Skeletal muscle tissue (tissue), 3 donors: ENCODE measurements at regions not wholly inside any gene's neighbourhood (a gene's known extent, or its start where the extent isn't known, plus 50 kb on each side); places are given as distances from the start of the nearest gene placed in this dataset.

Experiments
- H3K27ac ChIP-seq: one replicate; pipeline ENCODE4 v1.7.0; 2013; ENCODE audit warnings: mild to moderate bottlenecking, low read depth, low read length, inconsistent platforms
- H3K27me3 ChIP-seq, 3 donors: one replicate each; pipeline ENCODE4 v1.7.0; 2013; ENCODE audit warnings: low read length in 3 of 3; ENCODE audit not compliant: control insufficient read depth in 3 of 3, insufficient read depth in 3 of 3
- H3K36me3 ChIP-seq, 3 donors: one replicate each; pipeline ENCODE4 v1.7.0; 2013; ENCODE audit warnings: low read length in 3 of 3; ENCODE audit not compliant: control insufficient read depth in 3 of 3, insufficient read depth in 3 of 3
- H3K4me1 ChIP-seq, 3 donors: one replicate each; pipeline ENCODE4 v1.7.0; 2013; ENCODE audit warnings: low read length in 3 of 3, mild to moderate bottlenecking in 3 of 3; ENCODE audit not compliant: control insufficient read depth in 3 of 3, insufficient read depth in 3 of 3
- H3K4me3 ChIP-seq, 3 donors: one replicate each; pipeline ENCODE4 v1.7.0; 2013; ENCODE audit warnings: low read length in 3 of 3
- H3K9ac ChIP-seq, 3 donors: one replicate each; pipeline ENCODE4 v1.7.0; 2013; ENCODE audit warnings: low read length in 3 of 3, mild to moderate bottlenecking in 3 of 3, moderate library complexity in 2 of 3, low read depth in 1 of 3
- H3K9me3 ChIP-seq, 3 donors: one replicate each; pipeline ENCODE4 v1.7.0; 2013; ENCODE audit warnings: low read length in 3 of 3; ENCODE audit not compliant: control insufficient read depth in 3 of 3
- donor health status: Osteomylitis.

DNA sequence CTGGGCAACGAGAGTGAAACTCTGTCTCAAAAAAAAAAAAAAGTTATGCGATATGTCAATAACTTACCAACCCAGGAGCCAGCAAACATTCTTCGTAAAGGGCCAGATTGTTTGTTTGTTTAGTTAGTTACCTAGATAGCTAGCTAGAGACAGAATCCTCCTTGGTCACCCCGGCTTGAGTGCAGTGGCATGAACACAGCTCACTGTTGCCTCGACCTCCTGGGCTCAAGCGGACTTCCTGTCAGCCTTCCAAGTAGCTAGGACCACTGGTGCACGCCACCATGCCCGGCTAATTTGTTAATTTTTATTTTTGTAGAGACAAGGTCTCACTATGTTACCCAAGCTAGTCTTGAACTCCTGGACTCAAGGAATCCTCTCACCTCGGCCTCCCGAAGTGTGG, 113.0 kb downstream of the LITAF start:
- Histone ChIP-seq H3K4me1 (no peaks in the 10 kb centered on the region), H3K27ac (no peak overlapping the region), H3K9ac (no peak overlapping the region), H3K9me3 (no peaks in the 10 kb centered on the region), H3K27me3 (no peaks in the 10 kb centered on the region), H3K36me3 (peaks cover 0 to 2% (median 0%) of the 10 kb centered on the region in 3 donors), H3K4me3 (no peak overlapping the region)

DNA sequence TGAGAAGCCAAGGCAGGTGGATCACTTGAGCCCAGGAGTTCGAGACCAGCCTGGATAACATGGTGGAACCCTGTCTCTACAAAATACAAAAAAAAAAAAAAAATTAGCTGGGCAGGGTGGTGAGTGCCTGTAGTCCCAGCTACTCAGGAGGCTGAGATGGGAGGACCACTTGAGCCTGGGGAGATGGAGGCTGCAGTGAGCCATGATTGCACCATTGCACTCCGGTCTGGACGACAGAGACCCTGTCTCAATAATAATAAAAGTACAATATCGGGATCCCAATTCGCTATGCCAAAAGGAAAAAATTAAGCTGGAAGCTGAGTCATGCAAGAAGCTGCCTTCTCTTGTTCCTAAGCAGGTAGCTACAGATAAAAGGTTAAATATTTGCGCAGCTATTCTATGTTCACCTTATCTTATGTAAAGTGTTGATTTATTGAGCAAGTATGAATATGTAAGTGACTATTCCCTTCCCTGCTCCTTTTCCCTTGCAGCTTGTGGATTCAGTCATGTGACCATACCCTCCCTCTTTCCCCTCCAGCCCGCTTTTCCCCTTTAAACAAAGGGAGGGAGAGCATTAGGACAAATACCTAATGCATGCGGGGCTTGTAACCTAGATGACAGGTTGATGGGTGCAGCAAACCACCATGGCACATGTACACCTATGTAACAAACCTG, 112.0 kb downstream of the LITAF start:
- H3K27me3 ChIP-seq, result no peaks in the 10 kb centered on the region
- peaks cover 0 to 2% (median 0%) of the 10 kb centered on the region in 3 donors for H3K36me3 ChIP-seq
- H3K27ac ChIP-seq, result no peak overlapping the region
- H3K4me3 ChIP-seq, result no peak overlapping the region
- no peaks in the 10 kb centered on the region for H3K9me3 ChIP-seq
- no peak overlapping the region for H3K9ac ChIP-seq
- H3K4me1 ChIP-seq, result no peaks in the 10 kb centered on the region

DNA sequence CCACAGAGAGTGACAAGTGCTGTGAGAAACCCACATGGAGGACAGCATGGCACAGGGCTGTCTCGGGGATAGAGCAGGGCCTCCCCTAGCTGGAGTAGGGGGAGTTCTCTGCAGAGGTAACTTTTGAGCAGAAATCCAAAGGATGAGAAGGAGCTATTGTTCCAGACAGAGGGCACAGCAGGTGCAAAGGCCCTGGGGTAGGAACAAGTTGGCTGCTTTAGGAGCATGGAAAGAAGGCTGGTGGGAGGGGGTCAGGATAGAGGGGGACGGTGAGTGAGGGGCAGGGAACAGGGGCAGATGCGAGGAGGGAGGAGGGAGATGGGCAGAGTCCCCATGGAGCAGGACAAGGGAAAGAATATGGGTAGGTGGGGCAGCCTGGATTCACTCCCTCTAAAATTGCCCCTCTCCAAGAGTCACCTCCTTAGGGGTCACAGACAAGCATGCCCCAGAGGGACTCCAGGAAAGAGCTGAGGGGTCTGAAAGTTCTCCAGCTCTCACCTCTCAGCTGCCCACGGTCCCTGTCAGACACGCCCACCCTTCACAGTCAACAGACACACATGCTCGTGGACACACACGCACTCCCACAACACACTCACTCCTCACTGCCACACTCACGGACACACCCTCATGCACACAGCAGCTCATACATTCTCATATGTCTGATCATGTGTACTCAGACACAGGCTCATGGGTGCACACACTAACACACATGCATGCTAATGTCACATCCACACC, 110.7 kb downstream of the LITAF start:
- no peaks in the 10 kb centered on the region for H3K4me1 ChIP-seq
- no peak overlapping the region for H3K4me3 ChIP-seq
- H3K27me3 ChIP-seq, result no peaks in the 10 kb centered on the region
- no peak overlapping the region for H3K9ac ChIP-seq
- no peak overlapping the region for H3K27ac ChIP-seq
- no peaks in the 10 kb centered on the region for H3K9me3 ChIP-seq
- H3K36me3 ChIP-seq, result peaks cover 0 to 2% (median 0%) of the 10 kb centered on the region in 3 donors

DNA sequence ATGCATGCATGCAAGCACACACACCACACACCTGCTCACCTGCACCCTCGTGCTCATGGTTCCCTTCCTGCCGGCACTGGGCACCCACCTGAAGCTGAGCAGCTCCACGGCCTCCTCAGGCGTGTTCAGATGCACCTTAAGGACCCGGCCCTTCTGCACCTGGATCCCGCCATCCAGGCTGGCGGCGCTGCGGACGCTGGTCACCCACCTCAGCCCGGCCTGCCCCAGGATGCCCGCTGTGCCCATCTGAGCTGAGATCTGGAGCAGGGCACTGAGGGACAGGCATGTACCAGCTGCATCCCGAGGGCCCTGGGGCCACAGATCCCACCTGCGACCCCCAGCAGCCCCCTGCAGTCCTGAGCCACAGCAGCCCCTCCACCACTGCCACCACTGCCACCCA, 110.0 kb downstream of the LITAF start:
- H3K4me3 ChIP-seq, result no peak overlapping the region
- no peaks in the 10 kb centered on the region for H3K4me1 ChIP-seq
- no peaks in the 10 kb centered on the region for H3K9me3 ChIP-seq
- H3K27me3 ChIP-seq, result no peaks in the 10 kb centered on the region
- H3K27ac ChIP-seq, result no peak overlapping the region
- H3K36me3 ChIP-seq, result peaks cover 0 to 2% (median 0%) of the 10 kb centered on the region in 3 donors
- H3K9ac ChIP-seq, result no peak overlapping the region

DNA sequence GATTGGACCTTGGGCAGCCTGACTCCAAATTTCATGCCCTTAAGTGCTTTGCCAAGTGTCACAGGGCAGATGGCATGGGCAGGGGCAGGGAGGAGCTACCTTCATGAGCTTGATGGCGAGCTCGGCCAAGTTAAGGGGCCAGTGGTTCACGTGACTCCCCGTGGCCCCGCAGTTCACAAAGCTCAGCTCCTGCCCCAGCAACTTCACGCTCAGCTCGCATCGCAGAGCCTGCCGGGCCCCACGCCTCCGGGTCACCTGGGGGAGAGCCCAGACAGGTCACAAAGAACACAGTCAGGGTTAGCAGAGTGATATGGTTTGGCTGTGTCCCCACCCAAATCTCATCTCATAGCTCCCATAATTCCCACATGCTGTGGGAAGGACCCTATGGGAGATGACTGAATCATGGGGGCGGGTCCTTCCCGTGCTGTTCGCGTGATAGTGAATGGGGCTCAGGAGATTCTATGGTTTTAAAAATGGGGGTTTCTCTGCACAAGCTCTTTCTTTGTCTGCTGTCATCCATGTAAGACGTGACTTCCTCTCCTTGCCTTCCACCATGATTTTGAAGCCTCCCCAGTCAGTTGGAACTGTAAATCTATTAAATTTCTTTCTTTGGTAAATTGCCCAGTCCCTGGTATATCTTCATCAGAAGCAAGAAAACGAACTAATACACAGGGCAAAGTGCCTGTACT, 108.1 kb downstream of the LITAF start:
- H3K27me3 ChIP-seq, result no peaks in the 10 kb centered on the region
- H3K9me3 ChIP-seq, result peaks cover 0 to 4% (median 0%) of the 10 kb centered on the region in 3 donors
- H3K36me3 ChIP-seq, result peaks cover 0 to 2% (median 0%) of the 10 kb centered on the region in 3 donors
- no peak overlapping the region for H3K9ac ChIP-seq
- no peaks in the 10 kb centered on the region for H3K4me1 ChIP-seq
- no peak overlapping the region for H3K27ac ChIP-seq
- H3K4me3 ChIP-seq, result no peak overlapping the region

DNA sequence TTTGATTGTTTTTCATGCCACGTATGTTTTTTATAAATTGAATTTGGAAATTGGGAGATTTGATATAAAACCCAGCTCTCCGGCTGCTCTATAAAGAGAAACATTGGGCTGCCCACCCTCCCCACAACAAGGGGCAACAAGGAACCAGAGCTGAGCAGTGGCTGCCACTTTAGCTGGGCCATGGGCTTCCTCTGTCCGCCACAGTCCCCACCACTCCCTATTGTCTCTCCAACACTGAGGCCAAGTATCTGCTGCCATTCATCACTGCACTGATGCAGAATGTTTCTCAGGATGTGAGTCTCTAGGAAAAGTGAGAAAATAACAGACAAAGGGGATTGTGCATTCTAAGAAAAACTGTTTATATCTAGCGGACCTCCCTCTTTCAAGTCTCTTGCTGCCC, 106.8 kb downstream of the LITAF start:
- Histone ChIP-seq H3K36me3 (peaks cover 0 to 2% (median 0%) of the 10 kb centered on the region in 3 donors), H3K4me1 (no peaks in the 10 kb centered on the region), H3K27me3 (no peaks in the 10 kb centered on the region), H3K9ac (no peak overlapping the region), H3K9me3 (peaks cover 0 to 4% (median 0%) of the 10 kb centered on the region in 3 donors), H3K27ac (no peak overlapping the region), H3K4me3 (no peak overlapping the region)

DNA sequence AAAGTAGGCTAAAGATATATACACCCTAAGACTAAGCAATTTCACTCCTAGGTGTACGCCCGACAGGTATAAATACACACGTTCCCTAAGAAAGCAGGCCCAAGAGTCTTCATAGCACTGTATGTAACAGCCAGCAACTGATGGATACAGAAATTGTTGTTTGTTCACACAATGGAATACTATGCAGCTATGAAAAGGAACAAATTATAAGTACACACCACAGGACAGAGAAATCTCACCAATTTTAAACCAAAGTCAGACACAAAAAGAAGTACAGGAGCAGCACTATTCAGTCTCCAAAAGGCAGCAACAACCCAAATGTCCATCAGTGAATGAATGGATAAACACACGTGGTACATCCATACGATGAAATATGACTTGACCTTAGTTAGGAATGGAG, 106.1 kb downstream of the LITAF start:
- H3K36me3 ChIP-seq, result peaks cover 0 to 2% (median 0%) of the 10 kb centered on the region in 3 donors
- H3K9me3 ChIP-seq, result peaks cover 0 to 4% (median 0%) of the 10 kb centered on the region in 3 donors

DNA sequence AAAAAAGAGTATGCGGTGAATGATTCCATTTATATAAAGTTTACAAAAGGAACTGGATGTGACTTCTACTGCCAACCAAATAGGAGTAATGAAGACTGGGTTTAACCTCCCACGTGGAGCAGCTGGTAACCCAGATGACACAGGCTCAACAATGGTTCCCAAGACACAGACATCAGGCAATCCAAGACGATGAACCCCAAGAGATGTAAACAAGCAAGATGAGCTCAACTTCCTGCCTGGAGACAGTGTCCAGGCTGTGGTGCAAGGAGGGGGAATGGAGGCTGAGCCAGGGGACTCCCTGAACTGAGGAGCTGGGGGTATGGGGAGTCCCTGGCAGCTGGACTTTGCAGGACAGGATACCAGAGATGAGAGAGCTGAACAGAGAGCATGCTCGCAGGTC, 104.7 kb downstream of the LITAF start:
- H3K9ac ChIP-seq, result no peak overlapping the region
- H3K4me3 ChIP-seq, result no peak overlapping the region
- H3K9me3 ChIP-seq, result peaks cover 0 to 4% (median 0%) of the 10 kb centered on the region in 3 donors
- H3K27me3 ChIP-seq, result no peaks in the 10 kb centered on the region
- peaks cover 0 to 3% (median 0%) of the 10 kb centered on the region in 3 donors for H3K36me3 ChIP-seq
- no peak overlapping the region for H3K27ac ChIP-seq
- H3K4me1 ChIP-seq, result no peaks in the 10 kb centered on the region

More for the DNA sequence above, 106.1 kb downstream of the LITAF start:
- Histone ChIP-seq H3K4me1 (no peaks in the 10 kb centered on the region), H3K4me3 (no peak overlapping the region), H3K27me3 (no peaks in the 10 kb centered on the region), H3K9ac (no peak overlapping the region), H3K27ac (no peak overlapping the region)

DNA sequence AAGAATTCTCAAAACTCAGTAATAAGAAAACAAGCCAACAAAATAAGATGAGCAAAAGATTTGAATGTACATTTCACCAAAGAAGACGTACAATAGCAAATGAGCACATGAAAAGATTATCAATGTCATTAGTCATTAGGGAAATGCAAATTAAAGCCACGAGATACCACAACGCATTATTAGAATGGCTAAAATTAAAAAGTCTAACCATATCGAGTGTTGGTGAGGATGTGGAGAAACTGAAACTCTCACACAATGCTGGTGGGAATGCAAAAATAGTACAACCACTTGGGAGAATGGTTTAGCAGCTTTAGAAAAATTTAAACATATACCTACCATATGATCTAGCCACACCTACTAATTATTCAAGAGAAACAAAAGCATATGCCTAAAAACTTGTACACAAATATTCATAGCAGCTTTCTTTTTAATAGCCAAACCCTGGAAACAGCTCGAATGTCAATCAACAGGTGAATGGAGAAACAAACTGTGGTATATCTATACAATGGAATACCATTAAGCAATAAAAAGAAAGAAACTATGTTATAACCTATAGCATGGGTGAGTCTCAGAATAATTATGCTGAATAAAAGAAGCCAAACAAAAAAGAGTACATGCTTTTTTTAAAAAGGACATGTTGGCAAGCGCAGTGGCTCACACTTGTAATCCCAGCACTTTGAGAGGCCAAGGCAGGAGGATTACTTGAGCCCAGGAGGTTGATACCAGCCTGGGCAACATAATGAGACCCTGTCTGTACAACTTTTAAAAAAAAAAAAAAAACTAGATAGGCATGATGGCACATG, 103.6 kb downstream of the LITAF start:
- Histone ChIP-seq H3K36me3 (peaks cover 0 to 5% (median 0%) of the 10 kb centered on the region in 3 donors), H3K27me3 (no peaks in the 10 kb centered on the region)

More for the DNA sequence above, 103.6 kb downstream of the LITAF start:
- no peak overlapping the region for H3K27ac ChIP-seq
- H3K9me3 ChIP-seq, result peaks cover 0 to 4% (median 0%) of the 10 kb centered on the region in 3 donors
- no peak overlapping the region for H3K4me3 ChIP-seq
- no peak overlapping the region for H3K9ac ChIP-seq
- no peaks in the 10 kb centered on the region for H3K4me1 ChIP-seq
